ENCODE measurements at regions not wholly inside any gene's neighbourhood (a gene's known extent, or its start where the extent isn't known, plus 50 kb on each side); places are given as distances from the start of the nearest gene placed in this dataset.
A peak's percentile ranks its signal among the peaks of the same experiment; 100 is the strongest.

GRCh38 chr5:108696951-108697715 lies 50.6 kb upstream of the FER start:
- DNase-seq (ENCODE audit: low spot score): no peak

- no peak for DNase-seq (ENCODE audit: low spot score)
Measured at GRCh38 chr5:108696407-108696806, 51.3 kb upstream of the FER start.

GRCh38 chr5:108688485-108688884 lies 59.2 kb upstream of the FER start:
- no peak for DNase-seq (ENCODE audit: low spot score)

- no peak for DNase-seq (ENCODE audit: low spot score)
Measured at GRCh38 chr5:108687595-108688200, 60.0 kb upstream of the FER start.

- DNase-seq (ENCODE audit: low spot score): no peak
Measured at GRCh38 chr5:108686676-108687075, 61.0 kb upstream of the FER start.

GRCh38 chr5:108685448-108686216 lies 62.1 kb upstream of the FER start:
- peak; percentile 33 for DNase-seq (ENCODE audit: low spot score)

GRCh38 chr5:108681079-108681921 lies 66.4 kb upstream of the FER start:
- peak; percentile 73 for DNase-seq (ENCODE audit: low spot score)

GRCh38 chr5:108678091-108678490 lies 69.6 kb upstream of the FER start:
- no peak for DNase-seq (ENCODE audit: low spot score)

- no peak for DNase-seq (ENCODE audit: low spot score)
Measured at GRCh38 chr5:108675736-108676135, 72.0 kb upstream of the FER start.

GRCh38 chr5:108672639-108673038 lies 75.1 kb upstream of the FER start:
- no peak for DNase-seq (ENCODE audit: low spot score)

GRCh38 chr5:108670591-108671289 lies 77.0 kb upstream of the FER start:
- DNase-seq (ENCODE audit: low spot score): no peak

GRCh38 chr5:108669462-108669861 lies 78.2 kb upstream of the FER start:
- DNase-seq (ENCODE audit: low spot score): no peak

GRCh38 chr5:108661590-108662219 lies 86.0 kb upstream of the FER start:
- peak; percentile 15 for DNase-seq (ENCODE audit: low spot score)

GRCh38 chr5:108661024-108661423 lies 86.7 kb upstream of the FER start:
- no peak for DNase-seq (ENCODE audit: low spot score)

- no peak for DNase-seq (ENCODE audit: low spot score)
Measured at GRCh38 chr5:108660291-108660690, 87.4 kb upstream of the FER start.

- no peak for DNase-seq (ENCODE audit: low spot score)
Measured at GRCh38 chr5:108659531-108659930, 88.2 kb upstream of the FER start.

GRCh38 chr5:108655750-108656450 lies 91.8 kb upstream of the FER start:
- peak; percentile 54 for DNase-seq (ENCODE audit: low spot score)

- DNase-seq (ENCODE audit: low spot score): peak; percentile 8
Measured at GRCh38 chr5:108654051-108654450, 93.6 kb upstream of the FER start.

- DNase-seq (ENCODE audit: low spot score): no peak
Measured at GRCh38 chr5:108653201-108653600, 94.5 kb upstream of the FER start.

GRCh38 chr5:108650997-108651396 lies 96.7 kb upstream of the FER start:
- DNase-seq (ENCODE audit: low spot score): no peak

Data from LoVo (cell line).